OCI-LY3 (cell line): ENCODE measurements at regions not wholly inside any gene's neighbourhood (a gene's known extent, or its start where the extent isn't known, plus 50 kb on each side); places are given as distances from the start of the nearest gene placed in this dataset.

Experiments used
- EZH2phosphoT487 ChIP-seq: fragments of 200-600 bp; shearing (Covaris generic); IDR thresholded peaks from 2 replicates; pipeline ENCODE4 v1.6.1; 2018; ENCODE audit warnings: antibody characterized with exemption, mixed run types, low read depth
- TF ChIP-seq, protein P1 (sequence below): fragments of 200-600, 300-600 bp; sonication (generic); IDR thresholded peaks from 2 replicates; pipeline ENCODE4 v1.5.1; 2014; ENCODE audit warnings: antibody characterized with exemption, low read length, low read depth

DNA sequence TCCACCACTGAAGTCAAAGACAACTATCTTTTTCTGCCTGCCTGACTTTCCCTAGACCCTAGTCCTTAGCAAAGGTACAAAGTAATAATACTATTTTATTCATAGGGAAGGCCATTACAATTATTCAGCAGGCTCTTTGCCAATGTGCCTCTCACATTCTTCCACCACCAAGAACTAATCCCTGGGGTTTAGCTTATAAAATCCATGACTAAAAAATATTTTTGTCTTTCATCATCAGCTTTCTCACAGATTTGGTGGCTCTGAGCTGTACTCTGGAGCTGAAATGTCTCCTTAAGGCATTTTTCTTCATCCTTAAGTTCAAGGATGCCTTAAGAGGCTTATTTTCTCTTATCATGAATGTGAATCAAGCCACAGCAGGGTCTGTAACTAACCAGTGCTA, 96.1 kb downstream of the OXGR1 start:
- TF ChIP-seq, protein P1, sequence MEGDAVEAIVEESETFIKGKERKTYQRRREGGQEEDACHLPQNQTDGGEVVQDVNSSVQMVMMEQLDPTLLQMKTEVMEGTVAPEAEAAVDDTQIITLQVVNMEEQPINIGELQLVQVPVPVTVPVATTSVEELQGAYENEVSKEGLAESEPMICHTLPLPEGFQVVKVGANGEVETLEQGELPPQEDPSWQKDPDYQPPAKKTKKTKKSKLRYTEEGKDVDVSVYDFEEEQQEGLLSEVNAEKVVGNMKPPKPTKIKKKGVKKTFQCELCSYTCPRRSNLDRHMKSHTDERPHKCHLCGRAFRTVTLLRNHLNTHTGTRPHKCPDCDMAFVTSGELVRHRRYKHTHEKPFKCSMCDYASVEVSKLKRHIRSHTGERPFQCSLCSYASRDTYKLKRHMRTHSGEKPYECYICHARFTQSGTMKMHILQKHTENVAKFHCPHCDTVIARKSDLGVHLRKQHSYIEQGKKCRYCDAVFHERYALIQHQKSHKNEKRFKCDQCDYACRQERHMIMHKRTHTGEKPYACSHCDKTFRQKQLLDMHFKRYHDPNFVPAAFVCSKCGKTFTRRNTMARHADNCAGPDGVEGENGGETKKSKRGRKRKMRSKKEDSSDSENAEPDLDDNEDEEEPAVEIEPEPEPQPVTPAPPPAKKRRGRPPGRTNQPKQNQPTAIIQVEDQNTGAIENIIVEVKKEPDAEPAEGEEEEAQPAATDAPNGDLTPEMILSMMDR: no peak
- no peak for TF ChIP-seq EZH2phosphoT487
